Islet precursor cell (in vitro differentiated cells): ENCODE measurements at regions not wholly inside any gene's neighbourhood (a gene's known extent, or its start where the extent isn't known, plus 50 kb on each side); places are given as distances from the start of the nearest gene placed in this dataset.
"Not testable (repeated sequence)": the region's sequence is repeated elsewhere in the genome, so short reads cannot be mapped to it uniquely, and the experiment has no call there.

Experiments
- DNase-seq: peaks from one replicate; pipeline ENCODE4 v3.0.0-alpha.2; 2018

GRCh38 chr10:114708084-114708483 lies 50.0 kb upstream of the ABLIM1 start:
- no peak for DNase-seq

- no peak for DNase-seq
Observed at GRCh38 chr10:114708717-114709335, 50.8 kb upstream of the ABLIM1 start.

DNA sequence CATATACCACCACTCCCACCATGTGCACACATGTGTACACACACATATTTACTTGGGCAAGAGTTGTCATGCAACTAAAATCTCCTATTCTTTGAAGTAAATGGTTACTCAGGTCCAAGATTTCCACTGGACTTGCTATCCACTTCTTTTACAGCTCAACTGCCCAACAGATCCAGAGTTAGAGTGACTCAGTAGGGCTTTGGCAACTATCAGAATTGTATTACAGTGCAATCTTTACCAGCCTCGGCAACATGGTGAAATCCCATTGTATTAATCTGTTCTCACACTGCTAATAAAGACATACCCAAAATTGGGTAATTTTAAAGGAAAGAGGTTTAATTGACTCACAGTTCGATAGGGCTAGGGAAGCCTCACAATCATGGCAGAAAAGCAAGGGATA lies 51.9 kb upstream of the ABLIM1 start:
- no peak for DNase-seq

- no peak for DNase-seq
Observed at GRCh38 chr10:114711176-114711868, 53.2 kb upstream of the ABLIM1 start.

DNA sequence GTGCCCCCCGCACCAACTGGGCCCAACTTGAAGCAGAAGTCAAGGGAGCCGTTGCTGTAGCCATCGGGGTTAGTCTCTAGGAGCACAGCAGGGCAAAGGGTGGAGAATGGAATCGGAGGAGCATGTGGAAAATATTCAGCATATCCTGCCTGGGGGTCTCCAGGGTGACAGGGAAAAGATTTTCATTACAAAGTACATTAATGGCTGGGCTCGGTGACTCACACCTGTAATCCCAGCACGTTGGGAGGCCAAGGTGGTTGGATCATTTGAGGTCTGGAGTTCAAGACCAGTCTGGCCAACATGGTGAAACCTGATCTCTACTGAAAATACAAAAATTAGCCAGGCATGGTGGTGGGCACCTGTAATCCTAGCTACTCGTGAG lies 53.8 kb upstream of the ABLIM1 start:
- no peak for DNase-seq

DNA sequence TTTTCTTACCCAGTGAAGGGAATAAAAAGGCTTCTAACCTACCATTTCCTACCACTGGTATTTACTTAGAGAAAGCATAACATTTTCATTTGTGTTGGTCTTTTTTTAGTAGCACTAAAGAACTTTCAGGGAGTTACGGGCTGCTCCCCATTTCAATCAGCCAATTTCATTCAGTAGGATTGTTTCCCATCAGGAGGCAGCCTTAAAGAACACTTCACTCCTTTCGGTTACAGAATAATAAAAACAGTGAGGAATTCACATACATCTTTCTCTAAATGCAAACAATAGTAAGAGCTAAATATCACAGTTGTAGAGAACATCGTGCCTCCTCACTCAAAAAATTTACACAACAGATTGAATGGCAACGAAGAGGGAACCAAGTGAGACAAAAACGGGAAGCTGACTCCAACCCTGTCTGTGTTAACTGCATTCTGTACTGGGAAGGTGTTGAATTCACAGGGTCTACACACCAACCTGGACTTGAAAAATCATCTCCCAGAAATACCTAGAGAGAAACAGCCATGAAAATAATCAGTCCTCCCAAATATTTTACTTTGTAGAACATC lies 55.5 kb upstream of the ABLIM1 start:
- DNase-seq, result no peak

DNA sequence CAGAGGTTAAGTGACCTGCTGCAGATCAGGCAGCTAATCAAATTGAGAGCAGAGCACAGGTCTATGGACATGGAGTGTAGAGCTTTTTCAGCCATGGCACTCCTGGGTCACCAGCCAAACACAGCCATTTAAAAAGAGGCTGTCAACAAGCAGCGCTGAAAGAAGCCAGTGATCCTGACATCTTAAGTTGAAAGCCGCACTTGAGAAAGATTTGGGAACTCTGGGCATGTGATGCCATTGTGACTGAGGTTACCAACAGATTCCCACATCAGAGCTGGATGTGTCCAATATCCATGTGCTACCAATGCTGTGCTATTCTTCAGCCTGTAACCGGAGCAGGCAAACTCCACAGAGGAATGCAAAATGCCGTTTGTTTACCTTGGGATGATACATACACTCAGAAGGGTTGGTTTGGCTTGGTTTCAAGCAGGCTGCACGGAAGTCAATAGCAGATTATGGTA lies 56.2 kb upstream of the ABLIM1 start:
- no peak for DNase-seq

- no peak for DNase-seq
Observed at GRCh38 chr10:114715171-114715670, 57.1 kb upstream of the ABLIM1 start.

GRCh38 chr10:114716811-114717404 lies 58.8 kb upstream of the ABLIM1 start:
- no peak for DNase-seq

DNA sequence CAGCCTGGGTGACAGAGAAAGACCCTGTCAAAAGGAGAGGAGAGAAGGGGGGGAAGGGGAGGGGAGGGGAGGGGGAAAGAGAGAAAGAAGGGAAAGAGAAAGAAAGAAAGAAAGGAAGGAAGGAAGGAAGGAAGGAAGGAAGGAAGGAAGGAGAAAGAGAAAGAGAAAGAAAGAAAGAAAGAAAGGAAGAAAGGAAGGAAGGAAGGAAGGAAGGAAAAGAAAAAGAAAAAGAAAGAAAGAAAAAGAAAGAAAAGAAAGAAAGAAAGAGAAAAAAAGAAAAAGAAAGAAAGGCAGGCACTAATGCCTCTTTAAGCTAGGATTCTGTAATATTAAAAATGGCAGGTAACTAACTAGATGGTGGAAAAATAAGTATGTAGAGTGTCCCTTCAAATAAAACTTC lies 59.8 kb upstream of the ABLIM1 start:
- DNase-seq, result not testable (repeated sequence)

DNA sequence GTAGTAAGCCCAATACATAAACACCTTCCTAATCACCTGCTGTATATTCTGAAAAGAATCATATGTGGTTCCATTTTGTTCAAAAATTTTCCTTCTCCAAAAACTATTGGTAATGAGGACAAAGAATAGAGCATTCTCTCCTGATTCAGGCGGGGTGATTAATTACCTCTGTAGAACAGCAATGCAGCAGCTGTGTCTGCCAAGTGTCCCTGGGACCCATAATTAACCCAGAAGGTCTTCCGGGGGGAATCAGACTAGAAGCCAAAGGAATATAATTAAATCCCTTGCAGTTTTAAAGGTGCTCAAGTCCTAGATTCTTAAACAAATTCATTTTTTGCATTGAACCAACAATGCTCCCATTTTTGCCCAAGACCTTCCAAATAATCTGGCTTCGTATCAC lies 60.3 kb upstream of the ABLIM1 start:
- DNase-seq, result no peak

- no peak for DNase-seq
Observed at GRCh38 chr10:114719311-114719710, 61.2 kb upstream of the ABLIM1 start.

GRCh38 chr10:114720023-114720422 lies 61.9 kb upstream of the ABLIM1 start:
- not testable (repeated sequence) for DNase-seq

- DNase-seq, result no peak
Observed at GRCh38 chr10:114720685-114721278, 62.7 kb upstream of the ABLIM1 start.

GRCh38 chr10:114722136-114722535 lies 64.1 kb upstream of the ABLIM1 start:
- DNase-seq, result not testable (repeated sequence)

DNA sequence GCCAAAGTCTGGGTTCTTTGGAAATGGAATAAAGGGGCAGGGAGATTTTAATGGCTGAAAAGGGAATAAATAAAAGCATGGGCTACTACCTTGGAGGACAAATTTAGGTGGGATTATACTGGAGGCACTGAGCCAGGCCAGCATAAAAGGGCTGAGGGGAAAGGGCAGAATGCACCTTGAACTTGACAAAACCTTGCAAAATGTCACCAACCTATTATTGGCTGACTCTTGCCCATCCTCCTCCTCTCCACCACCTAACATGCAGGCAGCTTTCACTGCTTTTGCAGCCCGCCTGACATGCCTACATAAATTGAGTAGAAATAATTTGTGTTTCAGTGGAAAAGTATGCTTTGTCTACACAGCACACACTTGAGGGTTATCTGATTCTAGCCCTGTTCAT lies 65.3 kb upstream of the ABLIM1 start:
- DNase-seq, result no peak

DNA sequence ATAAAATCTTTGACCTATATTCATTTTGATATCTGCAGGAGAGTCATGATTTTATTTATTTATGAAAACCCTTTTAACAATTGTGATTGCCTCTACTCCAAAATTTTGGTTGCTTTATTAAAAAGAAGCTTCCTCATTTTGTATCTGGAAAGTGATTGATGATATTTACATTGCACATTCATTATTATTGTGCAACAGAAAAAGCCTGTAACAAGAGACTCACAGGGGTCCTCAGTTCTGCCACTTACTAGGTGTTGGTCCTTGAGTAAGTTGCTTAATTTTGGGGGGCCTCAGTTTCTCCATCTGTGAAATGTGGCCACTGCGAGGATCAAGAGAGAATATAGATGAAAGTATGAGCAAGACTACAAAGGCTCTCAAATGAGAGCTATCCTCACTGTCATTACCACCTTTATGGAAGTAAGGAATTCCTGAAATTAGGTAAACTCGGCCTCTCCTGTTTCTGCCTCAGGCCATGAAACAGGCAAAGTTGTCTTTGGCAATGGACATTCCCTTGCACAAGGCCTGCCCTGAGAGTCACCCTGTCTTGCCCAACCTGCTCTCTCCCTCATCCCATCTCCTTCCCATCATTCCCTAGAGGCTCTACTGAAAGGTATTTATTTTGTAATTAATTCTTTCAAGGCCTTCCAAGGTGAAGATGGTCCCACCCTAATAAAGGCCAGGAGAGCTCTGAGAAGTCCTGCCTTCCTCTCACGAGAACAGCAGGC lies 66.1 kb upstream of the ABLIM1 start:
- DNase-seq, result peak; percentile 70

DNA sequence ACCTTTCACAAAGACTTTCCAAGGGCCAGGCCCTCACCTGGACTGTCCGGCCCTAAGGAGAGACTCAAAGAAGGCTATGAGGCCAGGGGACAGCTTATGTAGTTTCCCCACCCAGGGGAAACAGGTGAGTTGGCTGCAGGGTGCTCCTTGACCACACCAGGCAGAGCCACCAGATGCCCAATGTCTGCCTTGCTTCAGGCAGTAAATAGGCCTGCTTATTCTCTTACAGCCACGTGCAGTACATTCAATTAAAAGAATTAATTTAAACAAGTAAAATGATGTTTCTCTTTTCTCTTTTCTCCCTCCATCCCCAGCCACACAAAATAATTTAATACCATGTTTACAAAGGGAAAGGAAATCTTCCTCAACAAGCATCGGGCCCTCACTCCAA lies 66.6 kb upstream of the ABLIM1 start:
- no peak for DNase-seq

GRCh38 chr10:114726820-114727271 lies 68.8 kb upstream of the ABLIM1 start:
- no peak for DNase-seq

GRCh38 chr10:114728325-114728724 lies 70.2 kb upstream of the ABLIM1 start:
- no peak for DNase-seq

GRCh38 chr10:114729103-114729659 lies 71.1 kb upstream of the ABLIM1 start:
- DNase-seq, result no peak

DNA sequence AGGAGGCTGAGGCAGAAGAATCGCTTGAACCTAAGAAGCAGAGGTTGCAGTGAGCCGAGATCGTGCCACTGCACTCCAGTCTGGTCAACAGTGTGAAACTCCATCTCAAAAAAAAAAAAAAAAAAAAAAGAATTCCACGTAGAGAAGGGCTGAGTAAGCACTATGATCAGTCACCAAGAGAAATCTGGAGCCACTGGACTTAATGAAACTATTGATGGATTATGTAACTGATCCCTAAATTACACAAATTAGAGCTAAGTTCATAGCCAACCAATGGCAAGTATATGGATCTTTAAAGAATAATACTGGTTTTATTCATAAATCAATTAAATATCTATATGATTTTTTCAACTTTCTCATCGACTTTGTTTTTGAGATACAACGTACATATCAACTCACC lies 72.2 kb upstream of the ABLIM1 start:
- no peak for DNase-seq
